ENCODE measurements at regions not wholly inside any gene's neighbourhood (a gene's known extent, or its start where the extent isn't known, plus 50 kb on each side); places are given as distances from the start of the nearest gene placed in this dataset.
"Not testable (repeated sequence)": the region's sequence is repeated elsewhere in the genome, so short reads cannot be mapped to it uniquely, and the experiment has no call there.

DNA sequence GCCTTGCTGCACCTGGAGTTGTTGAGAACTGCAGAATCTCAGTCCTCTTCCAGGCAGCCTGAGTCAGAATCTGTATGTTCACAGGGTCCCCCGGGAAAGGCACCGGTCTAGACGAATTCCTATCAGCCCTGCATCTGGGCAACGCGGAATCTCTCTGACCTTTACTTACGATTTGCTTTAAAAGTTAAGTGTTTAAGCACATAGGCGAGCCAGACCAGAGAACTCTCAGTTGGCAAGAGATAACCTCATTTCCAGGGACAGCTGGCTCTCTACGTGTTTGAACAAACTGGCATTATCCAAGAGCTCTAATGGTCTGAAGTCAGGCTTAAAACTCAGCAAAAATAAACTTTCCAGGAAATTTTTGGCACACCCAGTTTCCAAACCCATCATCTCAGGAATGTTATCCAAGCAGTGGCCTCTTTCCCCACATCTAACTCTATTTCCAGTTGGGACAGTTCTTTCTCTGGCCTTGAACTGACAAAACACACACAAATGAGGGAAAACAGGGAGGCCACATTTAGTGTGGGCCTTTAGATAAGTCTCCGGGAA is 53.4 kb downstream of the HES1 start:
- no peak for DNase-seq (ENCODE audit: low spot score)

DNA sequence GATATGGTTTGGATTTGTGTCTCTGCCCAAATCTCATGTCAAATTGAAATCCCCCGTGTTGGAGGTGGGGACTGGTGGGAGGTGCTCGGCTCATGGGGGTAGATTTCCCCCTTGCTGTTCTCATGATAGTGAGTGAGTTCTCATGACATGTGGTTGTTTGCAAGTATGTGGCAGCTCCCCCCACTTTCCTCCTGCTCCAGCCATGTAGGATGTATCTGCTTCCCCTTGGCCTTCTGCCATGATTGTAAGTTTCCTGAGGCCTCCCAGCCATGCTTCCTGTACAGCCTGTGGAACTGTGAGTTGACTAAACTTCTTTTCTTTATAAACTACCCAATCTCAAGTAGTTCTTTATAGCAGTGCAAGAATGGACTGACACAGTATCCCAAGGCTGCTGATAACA is 55.9 kb downstream of the HES1 start:
- not testable (repeated sequence) for DNase-seq (ENCODE audit: low spot score)

DNA sequence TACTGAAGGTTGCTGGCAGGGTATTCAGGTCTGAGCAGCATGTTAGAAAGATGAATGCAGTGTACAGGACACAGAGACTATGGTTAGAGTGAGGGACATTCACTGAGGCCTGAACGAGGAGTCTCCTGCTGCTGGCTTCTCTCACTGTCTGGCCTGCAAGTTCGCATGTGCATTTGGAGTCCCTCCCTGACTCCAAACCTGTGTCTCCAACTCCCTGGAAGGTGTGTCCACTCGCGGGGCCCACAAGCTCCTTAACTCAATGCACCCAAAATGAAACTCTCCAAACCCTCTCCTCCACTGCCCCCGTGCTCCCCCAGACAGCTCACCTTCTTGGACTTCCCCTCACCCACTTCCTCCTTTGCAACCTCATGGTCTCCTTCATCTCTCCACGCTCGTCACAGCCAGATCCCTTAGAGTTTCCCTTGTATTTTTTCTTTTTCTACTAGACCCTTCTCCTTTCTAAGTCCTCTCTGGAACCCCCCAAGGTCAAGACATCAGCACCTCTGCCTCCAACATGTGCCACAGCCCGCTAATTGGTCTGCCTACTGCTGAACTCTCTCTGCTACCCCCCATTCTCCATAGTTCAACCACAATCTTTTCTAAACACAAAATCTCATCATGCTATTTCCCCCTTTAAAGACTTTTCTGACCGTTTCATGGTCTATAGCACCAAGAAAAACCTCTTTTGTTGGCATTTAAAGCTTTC is 58.3 kb downstream of the HES1 start:
- no peak for DNase-seq (ENCODE audit: low spot score)

DNA sequence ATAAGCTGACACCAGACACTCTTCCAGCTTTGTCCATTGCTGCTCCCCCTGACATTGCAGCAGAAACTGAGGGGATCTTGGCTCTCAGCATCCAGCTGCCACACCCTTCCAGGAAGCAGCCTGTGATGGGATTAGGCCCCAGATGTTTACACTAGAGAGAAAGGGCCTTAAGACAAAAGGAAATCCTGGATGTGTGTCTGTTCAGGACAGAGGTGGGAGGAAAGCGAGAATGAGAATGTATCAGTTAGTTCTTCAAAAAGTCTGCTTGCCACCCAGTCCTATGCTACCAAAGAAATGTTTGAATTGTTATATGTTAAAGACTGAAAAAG is 58.8 kb downstream of the HES1 start:
- DNase-seq (ENCODE audit: low spot score), result no peak

DNA sequence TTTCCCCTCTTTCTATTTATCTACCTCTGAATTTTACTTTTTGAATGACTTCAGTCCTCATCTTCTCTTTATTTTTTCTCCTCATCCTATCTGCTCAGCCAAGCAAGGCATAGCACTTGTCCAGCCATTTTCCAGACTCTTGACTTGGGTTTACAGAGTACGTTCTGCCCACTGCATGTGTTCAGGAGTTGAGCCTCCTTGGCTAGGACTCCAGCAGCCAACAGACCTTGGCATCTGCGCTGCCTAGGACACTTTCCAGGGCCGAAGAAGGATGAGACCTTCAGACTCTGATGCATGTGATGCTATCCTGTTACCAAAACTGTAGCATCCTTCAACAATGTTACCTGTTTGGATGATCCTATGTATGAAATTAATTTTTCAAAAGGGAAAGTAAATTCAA is 59.7 kb downstream of the HES1 start:
- DNase-seq (ENCODE audit: low spot score), result no peak

DNA sequence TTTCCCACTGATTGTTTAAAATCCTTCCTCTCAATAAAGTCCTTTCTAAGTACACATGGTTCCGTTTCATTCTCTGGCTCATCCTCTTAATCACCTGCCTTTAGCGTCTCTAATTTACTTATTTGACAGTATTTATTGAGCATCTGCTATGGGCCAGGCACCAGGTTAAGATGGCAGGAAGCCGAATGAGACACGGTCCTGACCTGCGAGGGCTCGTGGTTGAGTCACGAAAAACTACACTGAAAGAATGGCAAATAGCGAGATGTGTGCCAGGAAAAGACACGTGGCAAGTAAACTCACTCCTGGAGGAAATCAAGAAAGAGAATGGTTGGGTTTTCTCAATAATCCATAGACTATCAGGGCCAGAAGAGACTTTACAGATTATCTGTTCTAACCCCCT is 60.9 kb downstream of the HES1 start:
- DNase-seq (ENCODE audit: low spot score), result no peak

DNA sequence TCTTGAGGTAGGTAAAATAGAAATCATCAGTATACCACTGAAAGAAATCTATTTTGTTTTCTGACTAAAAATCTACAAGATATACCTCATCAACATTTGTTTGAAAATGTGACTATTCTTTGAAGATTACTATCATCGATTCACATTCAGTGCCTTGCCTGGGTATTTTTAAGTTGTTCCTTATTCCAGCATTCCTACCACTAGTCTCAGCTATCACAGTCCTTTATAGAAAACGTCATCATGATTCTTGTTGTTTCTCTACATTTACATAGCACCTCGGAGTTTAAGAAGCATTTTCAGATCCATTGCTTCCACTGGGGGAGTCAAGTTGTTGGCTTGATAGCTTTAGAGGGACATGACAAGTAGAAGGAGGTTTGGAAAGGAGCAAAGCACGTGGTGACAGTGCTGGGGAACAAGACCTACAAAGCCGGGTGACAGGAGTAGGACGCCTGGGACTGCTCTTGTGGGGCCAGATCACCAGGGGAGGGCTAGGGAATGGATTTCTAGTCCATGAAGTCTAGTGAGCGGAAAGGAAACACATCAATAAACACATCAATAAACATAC is 61.5 kb downstream of the HES1 start:
- no peak for DNase-seq (ENCODE audit: low spot score)

DNA sequence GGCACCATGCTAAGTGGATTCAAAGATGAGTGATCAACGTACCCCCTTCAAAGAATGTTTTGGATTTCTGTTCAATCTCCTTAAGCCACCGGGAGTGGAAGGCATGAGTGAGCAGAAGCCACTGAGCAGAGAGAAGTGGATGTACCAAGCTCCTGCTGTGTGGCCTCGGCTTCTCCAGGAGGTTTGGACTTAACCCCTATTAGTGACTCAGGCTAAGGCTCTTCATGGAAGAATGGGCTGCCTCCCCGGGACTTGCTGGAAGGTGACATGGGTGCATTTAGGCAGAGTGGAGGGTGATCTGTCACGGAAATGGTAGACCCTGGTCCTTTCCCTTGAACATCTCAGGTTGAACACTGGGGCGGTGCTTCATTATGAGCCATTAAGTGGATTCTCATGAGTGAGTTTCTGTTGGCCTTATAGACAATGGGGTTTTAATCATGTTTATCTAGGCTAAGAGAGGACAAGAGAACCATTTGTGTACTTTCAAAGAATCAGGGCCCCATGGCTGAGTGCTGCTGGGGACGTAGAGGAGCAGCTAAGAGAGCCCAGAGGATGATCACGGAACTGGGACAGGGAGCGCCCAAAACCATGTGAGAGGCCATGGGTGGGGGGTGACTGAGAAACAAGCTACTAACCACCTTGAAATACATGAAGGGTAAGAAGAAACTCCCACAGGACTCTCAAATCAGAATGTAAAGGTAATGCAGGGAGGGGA is 62.2 kb downstream of the HES1 start:
- no peak for DNase-seq (ENCODE audit: low spot score)

DNA sequence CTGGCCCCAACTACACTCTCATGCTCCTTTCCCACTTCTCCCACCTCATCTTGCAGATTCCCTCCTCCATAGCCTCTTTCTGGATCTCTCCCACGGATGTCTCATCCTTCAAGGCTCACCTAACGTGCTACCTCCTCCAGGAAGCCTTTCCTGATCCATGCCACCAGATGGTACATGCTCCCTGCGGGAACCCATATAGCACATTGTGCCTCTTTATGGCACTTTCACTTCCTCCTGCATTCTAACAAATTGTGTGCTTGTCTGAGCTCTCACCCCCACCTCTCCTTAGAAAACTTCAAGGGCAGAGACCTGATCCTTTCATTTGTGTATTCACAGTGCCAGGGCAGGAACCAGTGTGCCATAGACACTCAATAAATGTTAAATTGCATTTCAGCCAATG is 63.0 kb downstream of the HES1 start:
- DNase-seq (ENCODE audit: low spot score), result no peak

DNA sequence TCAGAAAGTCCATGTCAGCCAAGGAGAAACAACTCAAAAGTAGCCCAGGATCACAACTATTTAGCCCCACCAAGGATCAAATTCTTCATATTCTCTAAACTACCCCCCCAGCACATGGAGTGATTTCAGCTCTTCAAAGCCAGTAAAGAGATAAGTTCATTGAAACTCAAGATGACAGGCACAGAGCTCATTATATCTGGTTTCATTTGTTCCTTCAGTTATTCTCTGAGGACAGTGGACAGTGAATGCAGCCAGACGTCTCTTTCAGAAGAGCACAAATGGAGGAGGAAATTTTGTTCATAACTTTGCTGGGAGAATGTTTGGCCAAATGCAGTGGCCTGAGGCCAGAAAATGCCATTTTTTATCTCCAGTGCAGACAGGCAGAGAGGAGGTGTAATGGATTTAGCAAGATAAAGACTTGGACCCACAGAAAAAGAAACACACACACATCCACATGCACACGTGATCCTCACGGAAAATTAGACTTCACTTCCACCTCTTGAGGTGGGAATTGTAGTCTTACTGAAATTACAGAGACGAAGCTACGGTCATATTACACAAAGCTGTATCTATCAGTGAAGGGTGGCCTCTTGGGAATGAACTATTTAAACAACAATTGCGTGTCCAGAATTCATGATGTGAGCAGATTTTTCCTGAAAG is 64.6 kb downstream of the HES1 start:
- DNase-seq (ENCODE audit: low spot score), result no peak

DNA sequence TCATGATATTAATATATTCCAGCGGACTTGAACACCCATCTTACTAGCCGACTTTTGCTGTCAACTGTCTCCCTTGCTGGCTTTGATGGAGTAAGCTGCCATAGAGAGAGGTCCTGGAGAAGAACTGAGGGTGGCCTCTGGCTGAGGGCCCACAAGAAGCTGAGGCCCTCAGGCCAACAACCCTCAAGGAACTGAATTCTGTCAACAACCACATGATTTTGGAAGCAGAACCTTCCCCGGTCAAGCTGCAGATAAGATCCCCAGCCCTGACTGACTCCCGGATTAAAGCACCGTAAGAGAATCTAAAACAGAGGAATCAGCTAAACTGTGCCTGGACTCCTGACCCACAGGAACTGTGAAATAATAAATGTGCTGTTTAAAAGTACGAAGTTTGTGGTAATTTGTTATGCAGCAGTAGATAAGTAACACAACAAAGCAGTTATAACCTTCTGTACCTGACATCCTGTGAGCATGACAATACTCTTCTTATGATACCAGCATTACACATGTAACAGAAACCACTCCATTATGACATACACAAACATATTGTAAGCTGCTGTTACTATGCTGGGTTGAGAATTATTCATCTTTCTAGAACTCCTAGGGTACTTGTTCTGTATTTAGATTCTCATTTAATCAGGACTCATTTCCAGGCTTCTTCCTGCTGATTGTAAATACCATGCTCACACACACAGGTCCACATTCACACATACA is 66.2 kb downstream of the HES1 start:
- DNase-seq (ENCODE audit: low spot score), result no peak

DNA sequence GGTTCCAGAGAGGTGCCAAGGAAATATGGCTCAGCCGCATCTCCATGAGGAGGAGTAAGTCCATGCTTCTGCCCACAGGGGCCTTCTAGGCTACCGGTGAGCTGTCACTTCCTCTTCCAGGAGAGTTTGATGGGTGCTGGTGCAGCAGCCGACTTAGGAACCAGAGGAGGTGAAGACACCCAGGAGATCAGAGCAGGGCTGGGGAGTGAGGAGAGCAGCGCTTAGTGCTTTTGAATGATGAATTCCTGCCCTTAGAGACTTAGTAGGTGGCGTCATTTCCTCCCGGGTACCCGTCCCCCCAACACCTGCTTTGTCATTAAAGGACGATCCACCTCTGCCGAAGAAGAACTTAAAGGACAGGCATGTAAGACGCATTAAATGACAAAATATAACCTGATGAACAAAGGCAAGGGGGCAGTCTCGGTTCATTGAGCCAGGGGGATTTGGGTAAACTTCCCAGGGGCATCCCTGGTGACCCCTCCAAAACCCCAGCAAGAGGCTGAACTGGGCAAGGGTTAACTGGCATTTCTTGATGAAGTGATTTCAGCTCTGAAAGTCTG is 67.6 kb downstream of the HES1 start:
- no peak for DNase-seq (ENCODE audit: low spot score)

DNA sequence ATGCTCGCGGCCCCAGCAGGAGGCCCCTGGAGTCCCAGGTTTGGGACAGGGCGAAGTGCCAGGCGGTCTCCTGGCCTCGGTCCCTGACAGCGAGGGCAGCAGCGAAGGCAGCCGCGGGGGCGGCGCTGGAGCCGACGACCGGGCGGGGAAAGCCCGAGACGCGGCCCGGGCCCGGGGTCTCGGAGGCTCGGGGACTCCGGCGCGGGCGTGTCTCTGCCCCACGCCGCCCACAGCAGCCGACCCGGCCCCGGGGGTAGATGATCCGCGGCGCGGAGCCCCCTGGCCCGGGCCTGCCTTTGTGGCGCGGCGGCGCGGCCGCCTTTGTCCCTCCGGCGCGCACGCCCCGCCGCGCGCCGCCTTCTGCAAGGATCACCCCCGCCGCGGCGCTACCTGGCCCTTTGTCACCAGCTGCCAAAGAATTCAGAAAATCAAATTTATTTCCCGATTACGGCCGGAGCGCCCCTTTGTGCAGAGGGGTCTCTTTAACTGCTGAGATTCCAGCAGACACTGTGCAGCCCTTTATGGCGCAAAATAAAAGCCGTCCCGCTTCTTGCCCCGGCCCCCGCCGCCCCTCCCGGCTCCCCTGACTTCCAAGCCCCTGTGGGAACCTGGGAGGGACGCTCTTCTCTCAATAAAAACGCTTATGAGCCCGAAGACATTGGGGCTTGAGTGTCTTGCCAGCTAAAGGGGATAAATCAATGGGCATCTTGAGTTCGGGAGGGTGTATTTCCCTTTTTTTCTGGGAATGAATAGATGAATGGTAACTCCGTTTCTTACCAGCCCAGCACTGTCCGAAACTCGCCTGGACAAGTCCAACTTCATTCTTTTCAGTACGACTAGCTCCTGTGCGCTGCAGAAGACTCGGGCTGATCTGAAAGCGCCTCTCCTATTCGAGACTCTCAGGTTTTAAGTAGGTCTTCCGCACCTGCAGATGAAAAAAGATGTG is 68.4 kb downstream of the HES1 start:
- DNase-seq (ENCODE audit: low spot score), result no peak

DNA sequence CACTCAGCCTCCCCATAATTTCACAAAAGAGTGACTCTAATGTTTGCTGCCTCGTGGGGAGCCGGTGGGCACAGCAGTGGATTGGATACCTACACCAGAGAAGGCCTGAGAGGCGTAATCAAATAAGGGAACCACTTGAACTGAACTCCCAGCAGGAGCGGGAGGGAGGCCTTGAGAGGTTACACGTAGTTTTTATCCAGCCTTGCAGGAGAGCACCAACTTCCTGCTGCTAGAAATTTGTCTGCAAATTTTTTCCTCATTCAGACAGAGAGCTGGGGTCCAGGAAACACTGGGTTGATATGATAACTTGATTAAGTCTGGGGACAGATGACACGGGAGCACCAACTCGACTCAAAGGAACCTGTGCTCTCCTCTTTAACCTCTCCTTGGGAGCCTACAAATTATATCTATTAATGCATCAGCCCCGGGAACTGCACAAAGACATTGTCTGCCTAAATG is 69.8 kb downstream of the HES1 start:
- DNase-seq (ENCODE audit: low spot score), result no peak

DNA sequence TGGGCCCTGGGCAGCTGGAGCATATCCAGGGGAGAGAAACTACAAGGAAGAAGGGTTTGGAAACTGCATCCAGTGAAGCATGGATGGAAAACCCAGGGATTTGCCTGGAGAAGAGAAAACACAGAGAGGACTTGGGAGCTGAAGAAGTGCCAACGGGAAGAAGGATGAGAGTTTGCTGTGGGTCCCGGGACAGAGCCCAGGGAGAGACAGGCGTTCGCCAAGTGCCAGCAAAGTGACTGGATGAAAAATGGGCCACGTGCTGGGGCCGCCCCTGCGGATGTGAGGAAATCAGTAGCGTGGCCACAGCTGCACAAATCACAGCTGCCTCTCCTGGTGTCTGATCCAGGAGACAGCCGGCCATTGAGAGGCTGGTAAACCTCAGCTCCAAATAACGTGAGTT is 70.4 kb downstream of the HES1 start:
- no peak for DNase-seq (ENCODE audit: low spot score)

DNA sequence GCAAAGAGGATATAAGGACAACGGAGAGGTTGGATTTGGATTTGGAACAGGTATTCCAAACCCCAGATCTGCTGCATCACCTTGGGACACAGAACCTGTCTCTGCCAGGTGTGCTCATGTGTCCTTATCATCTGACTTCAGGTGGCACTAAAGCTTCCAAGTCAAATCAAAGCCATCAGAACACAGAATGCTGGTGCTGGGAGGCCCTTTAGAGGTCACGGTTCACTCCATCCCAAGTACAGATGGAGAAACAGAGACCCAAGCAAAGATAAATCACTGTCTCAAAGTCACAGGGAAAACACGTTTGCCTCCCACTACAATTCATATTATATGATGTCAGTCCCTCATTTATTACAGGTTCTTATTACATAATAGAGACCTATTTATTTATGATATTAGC is 72.8 kb downstream of the HES1 start:
- DNase-seq (ENCODE audit: low spot score), result no peak

DNA sequence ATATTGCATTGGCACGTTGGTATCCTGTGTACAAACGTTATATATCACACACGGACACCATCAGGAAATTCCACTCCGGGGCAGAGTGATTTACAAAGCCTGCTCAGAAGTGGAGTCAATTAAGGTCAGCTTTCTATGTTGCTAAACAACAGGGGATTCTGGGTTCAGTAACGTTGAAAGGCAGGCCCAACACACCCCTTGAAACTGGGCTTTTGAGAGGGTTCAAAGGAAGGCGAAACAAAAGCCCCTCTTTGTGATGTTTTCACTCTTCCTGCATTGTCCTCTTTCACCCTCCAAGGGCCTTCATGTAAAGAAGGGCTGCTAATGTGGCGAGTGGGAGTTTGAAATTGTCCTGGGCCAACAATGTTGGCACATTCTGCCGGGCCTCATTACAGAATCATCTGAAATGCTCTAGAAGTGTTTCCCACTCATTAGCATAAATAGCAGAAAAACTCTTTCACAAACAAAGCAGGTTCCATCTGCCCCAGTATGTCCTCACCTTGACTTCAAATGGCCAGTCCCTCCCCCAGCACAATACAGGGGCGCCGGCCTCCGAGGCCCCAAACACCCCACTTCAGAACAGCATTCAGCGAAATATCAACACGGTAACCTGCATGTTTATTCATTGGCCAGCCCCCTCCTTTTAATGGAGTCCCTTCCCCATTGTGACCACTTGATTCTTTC is 76.4 kb downstream of the HES1 start:
- DNase-seq (ENCODE audit: low spot score), result no peak

DNA sequence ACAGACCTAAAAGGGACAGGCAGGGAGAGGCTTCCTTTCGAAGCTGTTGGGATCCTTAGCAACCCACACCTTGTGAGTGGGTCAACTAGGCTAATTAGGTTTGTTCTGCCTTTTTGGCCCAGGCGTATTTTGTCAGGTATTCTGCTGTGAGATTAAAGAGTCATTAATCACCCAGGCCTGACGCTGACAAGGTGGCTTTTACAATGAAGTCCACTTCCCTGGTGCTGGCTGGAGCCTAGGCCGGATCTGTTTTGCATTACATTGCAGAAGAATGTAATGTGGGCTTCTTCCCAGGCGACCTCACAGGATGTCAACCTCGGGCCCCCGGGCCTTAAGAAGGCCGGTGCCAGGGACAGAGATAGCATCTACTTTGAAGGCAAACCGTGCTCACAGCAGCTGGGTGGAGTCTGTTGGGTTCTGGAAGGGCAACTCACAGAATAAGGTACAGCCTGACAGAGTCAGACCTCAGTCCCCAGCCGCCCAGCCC is 76.9 kb downstream of the HES1 start:
- no peak for DNase-seq (ENCODE audit: low spot score)

DNA sequence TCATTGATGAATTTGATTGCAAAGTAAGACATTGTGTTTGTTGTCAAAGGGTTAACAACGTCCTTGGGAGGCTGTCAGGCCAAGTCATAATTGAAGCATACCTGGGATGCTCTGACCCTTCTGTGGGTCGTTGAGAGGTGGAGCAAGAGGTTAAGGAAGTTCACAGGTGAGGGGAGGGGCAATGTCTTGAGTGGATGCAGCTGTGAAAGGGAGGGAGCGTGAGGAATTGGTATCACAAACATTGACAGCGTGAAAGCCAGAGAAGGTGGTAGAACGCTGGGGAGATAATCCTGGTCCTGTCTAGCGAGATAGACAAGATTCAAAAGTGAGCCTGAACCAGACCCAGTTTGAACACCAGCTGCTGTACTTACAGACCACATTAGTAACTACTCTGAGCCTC is 79.4 kb downstream of the HES1 start:
- no peak for DNase-seq (ENCODE audit: low spot score)

Measured in H4 (cell line).